HG03432 (cell line): ENCODE measurements at regions not wholly inside any gene's neighbourhood (a gene's known extent, or its start where the extent isn't known, plus 50 kb on each side); places are given as distances from the start of the nearest gene placed in this dataset.
A peak's percentile ranks its signal among the peaks of the same experiment; 100 is the strongest.
"Not testable (repeated sequence)": the region's sequence is repeated elsewhere in the genome, so short reads cannot be mapped to it uniquely, and the experiment has no call there.

Experiments used
- ATAC-seq: cut with Tn5 transposase; IDR thresholded peaks from one replicate; pipeline ENCODE4 v1.9.1; 2021; ENCODE audit warnings: mild to moderate bottlenecking, moderate library complexity; ENCODE audit not compliant: unreplicated experiment

DNA sequence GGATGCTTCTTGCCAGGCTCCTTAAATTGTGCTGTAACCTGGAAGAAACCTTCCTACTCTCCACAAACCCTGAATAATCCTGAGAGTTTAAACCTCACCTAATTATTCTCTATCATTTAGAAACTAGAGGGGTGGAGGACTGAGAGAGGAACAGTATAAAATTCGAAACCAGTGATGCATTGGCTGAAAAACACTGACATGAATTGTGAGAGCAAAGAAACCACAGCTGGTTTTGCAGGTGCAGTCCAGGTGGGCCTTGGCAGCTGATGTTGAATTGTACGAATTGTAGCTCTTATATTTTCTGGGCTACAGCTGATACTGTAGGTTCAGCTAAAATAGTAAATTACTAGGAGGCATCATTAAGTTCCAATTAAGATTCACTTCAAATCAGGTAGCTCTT, 227.0 kb upstream of the SLITRK5 start:
- ATAC-seq = peak; percentile 77

DNA sequence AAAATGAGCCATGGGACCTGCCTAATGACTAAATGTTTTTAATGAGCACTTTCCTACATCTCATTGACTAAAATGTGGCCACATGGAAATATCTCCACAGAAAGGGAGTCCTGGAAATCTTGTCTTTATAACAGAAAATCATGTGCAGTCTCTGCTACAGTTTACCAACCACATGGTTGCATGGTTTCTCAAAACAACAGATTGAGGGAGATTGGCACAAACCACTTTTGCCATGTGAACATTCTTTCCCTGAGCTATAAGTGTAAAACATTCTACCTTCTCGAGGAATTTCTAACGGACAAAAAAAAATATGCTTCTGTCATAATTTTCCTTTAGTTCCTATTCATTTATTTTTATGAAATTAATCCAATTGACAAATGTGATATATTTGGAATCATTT, 218.9 kb upstream of the SLITRK5 start:
- ATAC-seq = no peak

DNA sequence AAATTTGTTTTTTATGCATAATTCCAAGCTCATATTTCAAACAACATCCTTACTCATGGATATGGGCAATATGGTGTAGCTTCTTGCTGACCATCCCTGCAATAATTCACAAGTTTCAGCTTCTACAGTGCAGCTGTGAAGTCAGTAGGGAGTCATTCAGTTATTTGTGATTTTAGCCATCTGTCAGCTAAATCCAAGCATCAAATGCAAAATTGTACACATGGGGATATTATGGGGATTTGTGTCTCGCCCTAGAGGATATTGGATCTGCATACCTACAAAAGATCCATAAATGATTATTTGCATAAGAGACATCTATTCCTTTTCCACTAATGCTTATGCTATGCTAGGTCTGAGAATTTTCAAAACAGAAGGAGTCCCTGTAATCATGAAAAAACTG, 217.9 kb upstream of the SLITRK5 start:
- no peak for ATAC-seq

DNA sequence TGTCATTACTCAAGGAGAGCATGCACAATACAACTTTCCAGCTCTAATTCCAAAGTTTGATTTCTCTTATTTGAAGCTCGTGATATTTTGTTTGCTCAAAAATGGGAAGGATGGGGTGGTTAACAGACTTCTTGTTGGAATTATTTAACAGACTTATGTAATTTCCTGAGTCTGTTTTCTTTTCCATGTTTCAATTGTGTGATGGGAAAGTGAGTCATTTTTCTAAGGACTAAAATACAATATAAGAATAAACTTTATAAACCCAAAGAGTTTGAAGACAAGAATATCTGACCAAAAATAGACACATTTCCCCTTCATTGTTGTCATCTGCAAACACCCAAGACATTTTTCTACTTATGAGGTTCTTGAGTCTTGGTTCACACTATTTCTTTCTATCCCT, 211.8 kb upstream of the SLITRK5 start:
- no peak for ATAC-seq

DNA sequence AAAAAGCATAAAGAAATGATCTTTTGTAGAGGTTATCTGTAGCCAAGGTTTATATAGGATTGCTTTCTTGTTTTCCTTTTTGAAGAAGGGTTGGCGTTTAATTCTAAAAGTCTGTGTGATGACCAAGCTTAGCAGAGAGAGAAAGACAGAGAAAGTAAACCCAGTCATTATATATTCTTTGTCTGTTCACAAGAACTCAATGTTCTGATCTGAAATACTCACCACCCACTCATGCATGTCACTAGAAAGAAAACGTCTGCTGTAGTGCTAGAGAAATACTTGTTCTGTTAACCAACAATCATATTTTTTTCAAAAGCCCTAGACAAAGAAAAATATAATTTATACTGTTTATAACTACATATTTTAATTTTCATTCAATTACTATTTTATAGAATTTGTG, 173.7 kb upstream of the SLITRK5 start:
- no peak for ATAC-seq

DNA sequence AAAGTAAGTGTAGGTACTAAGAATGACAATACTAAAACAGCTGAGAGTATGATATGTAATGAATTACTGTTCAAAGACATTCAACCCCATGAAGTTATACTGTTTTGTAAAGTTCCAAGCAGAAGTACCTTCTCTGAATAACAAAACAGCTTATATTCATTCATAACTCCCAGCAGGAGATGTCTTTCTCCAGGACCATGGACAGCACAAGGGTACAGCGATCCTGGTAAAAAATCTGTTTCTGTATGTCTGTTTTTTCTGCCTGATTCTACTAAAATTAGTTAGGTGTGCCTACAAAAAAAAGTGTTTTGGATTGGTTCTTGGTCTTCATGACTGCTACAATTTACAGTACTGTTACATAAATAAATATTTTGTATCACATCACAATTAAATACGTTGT, 172.5 kb upstream of the SLITRK5 start:
- no peak for ATAC-seq

DNA sequence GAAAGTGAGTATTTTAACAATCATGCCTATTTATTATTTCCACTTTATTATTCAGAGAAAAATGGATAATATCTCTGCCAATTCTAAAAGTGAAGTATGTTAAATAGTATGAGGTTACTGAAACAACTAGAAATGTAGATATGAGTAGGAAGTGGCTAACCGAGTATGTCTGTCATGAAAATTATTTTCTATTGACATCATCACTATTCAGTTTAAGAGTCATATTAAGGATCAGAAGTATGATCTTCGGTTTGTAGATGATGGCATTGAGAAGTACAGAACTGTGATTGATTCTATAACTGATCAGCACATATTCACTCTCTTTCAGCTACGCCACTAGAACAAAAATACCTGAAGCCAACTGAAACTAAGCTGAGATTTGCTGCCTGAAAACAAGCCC, 146.4 kb upstream of the SLITRK5 start:
- no peak for ATAC-seq

DNA sequence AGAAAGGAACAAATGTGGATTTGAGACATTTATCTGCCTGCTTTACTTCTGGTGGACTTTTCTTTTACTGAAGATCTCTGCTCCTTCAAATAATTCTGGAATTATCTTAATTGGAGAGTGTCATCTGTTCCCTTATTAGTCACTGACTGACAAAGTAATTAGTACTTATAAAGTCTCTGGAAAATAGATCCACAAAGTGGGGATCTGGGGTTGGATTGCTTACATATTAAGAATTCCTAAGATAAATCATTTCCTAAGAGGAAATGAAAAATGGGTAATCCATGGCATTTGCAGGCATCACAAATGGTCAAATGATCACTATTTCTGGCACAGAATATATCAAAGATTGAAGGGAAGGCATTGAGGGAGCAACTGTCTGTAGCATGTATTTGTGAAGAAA, 137.4 kb upstream of the SLITRK5 start:
- ATAC-seq = no peak

DNA sequence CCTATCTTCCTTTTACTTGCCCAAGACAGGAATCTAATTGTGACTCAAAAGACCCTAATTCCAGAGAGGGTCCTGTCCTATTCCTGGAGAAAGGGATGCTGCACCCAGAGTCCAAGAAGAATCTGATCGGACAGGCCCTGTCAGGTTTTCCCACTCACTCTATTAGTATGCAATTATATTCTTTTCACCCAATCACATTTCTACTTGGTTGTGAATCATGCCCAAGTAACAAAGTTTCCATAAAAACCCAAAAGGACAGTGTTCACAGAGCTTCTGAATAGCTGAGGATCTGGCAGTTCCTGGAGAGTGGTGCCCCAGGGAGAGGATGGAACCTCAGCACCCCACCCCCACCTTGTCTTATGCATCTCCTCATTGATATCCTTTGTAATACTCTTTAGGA, 135.3 kb upstream of the SLITRK5 start:
- no peak for ATAC-seq

DNA sequence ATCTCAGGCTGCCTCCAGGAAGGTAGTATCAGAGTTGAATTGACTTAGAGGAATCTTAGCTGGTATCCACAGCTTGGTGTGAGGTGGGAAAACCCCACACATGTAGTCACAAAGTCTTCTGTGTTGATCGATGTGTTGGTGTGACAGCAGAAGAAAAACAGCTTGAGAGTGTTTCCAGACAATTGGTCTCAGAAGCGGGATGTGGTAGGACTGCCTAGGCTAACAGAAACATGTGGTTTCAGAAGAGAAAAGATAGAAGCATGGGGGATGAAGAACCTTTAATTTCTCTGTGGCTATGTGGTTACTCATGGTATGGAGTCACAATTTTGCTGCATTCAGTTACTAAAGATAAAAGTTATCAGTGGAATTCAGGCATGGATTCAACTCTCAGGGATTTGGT, 134.7 kb upstream of the SLITRK5 start:
- ATAC-seq = peak; percentile 75

DNA sequence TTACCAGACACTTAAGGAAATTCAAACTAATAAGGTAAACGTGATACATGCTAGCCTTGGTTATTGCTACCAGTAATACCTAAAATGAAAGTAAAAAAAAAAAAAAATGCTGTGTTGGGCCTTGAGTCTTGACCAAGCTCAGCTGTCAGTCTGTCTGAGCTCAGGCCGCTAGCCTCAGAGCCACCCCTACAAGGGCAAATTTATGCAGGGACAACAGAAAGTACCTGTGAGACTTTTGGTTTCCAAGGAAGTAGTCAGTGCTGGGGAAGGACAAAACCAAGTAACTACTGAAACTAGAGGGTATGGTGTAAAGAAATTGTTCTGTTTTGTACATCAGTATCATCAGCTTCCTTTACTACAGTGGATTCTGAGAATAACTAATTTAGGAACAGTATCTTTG, 134.3 kb upstream of the SLITRK5 start:
- ATAC-seq = peak; percentile 94

DNA sequence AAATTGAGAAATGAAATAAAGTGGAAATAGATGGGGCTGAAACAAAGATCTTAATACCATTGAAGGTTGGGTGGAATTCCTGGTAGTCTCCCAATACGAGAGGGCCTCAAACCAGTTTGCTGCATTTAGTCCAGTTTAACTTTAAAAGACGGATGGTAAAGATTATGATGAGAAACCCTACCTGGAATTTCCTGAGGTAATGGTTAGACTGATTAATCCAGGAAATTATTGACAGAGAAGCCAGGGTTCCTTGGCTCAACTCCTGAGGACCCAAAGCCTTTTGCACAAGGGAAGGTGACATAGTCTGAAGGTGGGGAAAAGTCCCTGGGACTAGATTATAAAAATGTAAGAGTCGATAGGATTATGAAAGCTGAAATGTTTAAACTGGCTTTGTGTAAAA, 133.2 kb upstream of the SLITRK5 start:
- no peak for ATAC-seq

DNA sequence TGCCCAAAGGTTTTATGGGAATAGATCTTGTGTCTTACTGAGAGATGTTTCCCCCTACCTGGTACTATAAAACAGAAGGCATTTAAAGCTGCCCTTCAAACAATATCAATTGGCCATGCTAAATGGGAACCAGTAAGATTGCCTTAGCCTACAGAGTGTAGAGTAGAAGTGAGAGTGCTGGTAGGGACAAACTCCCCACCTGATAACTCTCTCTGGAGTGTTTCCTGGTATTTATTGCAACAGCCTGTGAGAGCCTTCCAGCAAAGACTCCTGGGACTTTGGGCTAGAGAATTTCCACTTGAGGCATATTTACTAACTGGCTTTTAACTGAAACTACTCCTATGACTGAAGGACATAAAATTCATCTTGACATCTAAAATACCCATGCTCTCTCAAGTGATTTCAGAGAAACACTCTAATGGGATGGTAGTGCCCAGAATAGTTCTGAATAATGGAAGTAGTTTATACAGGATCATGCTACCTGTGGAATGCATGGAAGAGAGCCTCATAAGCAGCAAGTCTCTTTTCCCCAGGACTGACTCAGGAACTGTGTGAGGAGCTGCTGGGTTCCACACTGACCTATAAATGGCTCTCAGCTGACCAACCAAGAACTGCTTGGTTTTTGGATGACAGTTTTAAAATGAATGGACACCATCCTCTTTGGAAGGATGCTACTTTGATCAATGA, 132.7 kb upstream of the SLITRK5 start:
- ATAC-seq = no peak

DNA sequence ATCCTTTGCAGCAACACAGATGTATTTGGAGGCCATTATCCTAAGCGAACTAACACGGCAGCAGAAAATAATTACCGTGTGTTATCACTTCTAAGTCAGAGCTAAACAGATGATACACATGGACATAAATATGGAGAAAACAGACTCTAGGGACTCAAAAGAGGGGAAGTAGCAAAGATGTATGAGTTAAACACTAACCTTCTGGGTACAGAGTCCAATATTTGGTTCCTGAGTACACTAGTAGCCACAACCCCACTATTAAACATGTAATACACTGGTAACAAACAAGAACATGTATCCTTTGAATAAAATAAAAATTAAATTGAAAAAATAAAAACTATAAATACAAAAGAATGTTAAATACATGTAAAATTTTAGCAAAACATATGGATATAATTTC, 118.0 kb upstream of the SLITRK5 start:
- no peak for ATAC-seq

DNA sequence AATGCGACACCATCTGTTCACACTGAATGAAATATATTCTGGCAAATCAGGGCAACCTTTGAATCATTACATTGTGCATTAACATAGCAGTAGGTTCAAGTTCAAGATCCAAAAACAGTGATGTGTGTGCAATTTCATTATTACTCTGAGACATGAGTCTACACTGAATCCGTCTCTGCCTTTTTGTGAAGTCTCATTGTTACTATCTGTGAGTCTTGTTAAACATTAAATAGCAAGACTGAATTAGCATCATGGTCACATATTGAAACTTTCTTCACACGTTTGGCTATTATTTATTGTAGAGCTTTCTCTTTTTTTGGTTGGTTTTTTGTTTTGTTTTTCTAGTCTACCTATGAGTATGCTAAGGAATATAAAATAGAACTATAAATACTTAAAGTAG, 117.1 kb upstream of the SLITRK5 start:
- peak; percentile 83 for ATAC-seq

DNA sequence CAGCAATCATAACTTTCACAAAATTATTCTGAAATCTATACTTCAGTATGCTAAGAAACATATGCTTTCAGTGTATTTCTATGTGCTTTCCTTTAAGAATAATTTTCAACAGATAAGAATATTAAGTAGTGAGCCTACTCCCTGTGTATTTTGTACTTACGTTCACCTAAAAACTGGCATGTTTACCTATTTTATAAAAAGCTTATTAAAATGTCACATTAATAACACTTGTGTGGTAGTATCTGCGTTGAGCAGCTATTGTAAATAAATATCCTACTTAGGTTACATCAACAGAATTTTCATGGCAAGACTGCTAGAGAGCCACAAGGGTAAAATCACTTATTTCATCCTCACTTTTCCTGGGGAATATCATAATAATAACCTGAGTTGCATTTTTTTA, 113.4 kb upstream of the SLITRK5 start:
- ATAC-seq = no peak

DNA sequence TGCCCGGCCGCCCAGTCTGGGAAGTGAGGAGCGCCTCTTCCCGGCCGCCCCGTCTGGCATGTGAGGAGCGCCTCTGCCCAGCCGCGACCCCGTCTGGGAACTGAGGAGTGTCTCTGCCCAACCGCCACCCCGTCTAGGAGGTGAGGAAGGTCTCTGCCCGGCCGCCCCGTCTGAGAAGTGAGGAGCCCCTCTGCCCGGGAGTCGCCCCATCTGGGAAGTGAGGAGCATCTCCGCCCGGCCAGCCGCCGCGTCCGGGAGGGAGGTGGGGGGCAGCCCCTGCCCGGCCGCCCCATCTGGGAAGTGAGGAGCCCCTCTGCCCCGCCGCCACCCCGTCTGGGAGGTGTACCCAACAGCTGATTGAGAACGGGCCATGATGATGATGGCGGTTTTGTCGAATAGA, 109.6 kb upstream of the SLITRK5 start:
- not testable (repeated sequence) for ATAC-seq

DNA sequence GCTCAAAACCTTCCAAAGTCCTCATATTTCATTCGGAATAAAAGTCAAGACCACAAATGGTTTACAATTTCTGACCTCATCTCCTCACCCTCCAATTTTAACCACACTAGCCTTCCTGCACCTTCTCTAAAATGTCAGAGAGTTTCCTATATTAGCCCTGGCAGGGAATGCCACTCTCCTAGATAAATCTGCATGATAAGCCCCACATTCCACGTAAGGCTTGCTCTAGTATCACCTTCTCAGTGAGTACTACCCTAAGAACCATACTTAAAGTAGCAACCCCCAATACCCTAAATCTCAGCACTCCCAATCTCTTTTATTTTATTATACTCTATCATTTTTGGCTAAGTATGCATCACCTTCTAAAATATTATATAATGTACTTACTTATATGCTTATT, 100.5 kb upstream of the SLITRK5 start:
- ATAC-seq = no peak

DNA sequence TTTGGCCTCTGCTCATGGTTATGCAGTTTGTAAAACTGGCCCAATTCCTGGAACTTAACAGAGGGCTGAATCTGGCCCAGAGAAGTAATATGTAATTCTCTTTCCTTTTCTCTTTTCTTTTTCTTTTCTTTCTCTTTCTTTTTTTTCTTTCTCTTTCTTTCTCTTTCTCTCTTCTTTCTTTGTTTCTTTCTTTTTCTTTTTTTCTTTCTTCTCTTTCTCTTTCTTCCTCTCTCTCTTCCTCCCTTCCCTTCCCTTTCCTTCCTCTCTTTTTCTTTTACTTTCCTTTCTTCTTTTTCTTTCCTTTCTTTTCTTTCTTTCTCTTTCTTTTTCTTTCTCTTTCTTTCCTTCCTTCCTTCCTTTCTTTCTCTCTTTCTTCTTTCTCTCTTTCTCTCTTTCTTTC, 88.8 kb upstream of the SLITRK5 start:
- ATAC-seq = no peak

DNA sequence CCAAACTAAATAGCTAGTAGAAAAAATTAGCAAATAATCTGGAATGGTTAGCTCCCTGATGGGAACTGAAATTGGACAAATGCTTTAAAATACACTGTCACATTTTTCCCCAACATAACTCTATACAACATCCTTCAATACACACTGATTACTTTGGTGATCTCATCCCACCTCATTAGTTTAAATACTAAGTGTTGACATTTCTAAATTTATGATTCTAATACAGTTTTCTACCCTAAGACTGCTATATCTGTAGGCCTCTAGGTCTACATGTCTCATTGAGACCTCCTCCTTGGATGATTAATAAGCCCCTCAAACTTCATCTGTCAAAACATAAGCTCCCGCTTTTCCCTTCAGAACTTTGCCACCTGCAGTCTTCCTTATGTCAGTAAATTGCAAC, 80.7 kb upstream of the SLITRK5 start:
- ATAC-seq = no peak

DNA sequence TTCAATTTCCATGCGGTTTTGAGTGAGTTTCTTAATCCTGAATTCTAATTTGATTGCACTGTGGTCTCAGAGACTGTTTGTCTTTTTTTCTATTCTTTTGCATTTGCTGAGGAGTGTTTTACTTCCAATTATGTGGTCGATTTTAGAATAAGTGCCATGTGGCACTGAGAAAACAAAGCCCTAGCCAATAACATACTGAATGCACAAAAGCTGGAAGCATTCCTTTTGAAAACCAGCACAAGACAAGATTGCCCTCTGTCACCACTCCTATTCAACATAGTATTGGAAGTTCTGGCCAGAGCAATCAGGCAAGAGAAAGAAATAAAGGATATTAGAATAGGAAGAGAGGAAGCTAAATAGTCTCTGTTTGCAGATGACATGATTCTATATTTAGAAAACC, 66.7 kb upstream of the SLITRK5 start:
- ATAC-seq = not testable (repeated sequence)

DNA sequence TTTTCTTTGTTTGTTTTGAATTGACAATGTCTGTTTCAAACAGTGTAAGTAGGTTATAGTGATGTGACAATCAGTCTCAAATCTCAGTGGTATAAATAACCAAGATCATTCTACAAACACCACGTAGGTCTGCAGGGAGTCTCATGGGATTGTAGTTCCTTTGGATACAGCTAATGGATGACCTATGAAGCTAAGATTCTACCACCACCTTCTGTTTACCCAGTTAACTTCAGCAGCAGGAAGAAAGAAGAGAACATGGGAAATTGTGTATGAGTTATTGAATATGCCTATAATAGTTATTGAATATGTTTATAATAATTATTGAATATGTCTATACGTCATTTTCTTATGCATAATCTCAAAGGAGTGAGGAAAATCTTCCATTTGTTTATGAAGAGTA, 63.9 kb upstream of the SLITRK5 start:
- no peak for ATAC-seq

DNA sequence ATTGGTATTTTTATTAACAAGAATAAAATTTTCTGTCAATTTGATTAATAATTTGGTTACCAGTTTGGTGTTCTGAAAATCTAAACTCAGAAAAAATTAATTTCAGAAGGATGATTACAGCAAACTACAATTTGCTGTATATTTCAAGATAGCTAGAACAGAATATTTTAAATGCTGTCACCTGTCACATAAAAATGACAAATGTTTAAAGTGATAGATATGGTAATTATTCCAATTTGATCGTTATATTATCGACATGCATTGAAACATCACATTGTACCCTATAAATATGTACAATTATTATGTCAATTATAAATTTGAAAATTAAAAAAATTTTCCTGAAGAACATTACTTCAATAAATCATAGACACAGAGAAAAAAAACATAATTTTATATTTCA, 56.9 kb upstream of the SLITRK5 start:
- no peak for ATAC-seq
